IgD-negative memory B cell (primary cell): ENCODE measurements at regions not wholly inside any gene's neighbourhood (a gene's known extent, or its start where the extent isn't known, plus 50 kb on each side); places are given as distances from the start of the nearest gene placed in this dataset.

Source experiments
- H3K27ac Mint-ChIP-seq, 3 donors: one replicate each; pipeline ENCODE4 v1.8.0; 2020 to 2022; ENCODE audit warnings: mild to moderate bottlenecking in 3 of 3, mixed read lengths in 3 of 3, moderate library complexity in 1 of 3
- H3K27me3 Mint-ChIP-seq: one replicate; pipeline ENCODE4 v1.8.0; 2021; ENCODE audit warnings: mixed read lengths
- H3K36me3 Mint-ChIP-seq: one replicate; pipeline ENCODE4 v1.8.0; 2020; ENCODE audit warnings: mild to moderate bottlenecking, mixed read lengths
- H3K4me1 Mint-ChIP-seq, 3 donors: one replicate each; pipeline ENCODE4 v1.8.0; 2020 to 2022; ENCODE audit warnings: mixed read lengths in 3 of 3, mild to moderate bottlenecking in 1 of 3
- H3K4me3 Mint-ChIP-seq, 4 donors: one replicate each; pipeline ENCODE4 v1.8.0; 2020 to 2022; ENCODE audit warnings: mild to moderate bottlenecking in 4 of 4, mixed read lengths in 4 of 4, moderate library complexity in 3 of 4
- H3K9me3 Mint-ChIP-seq, 3 donors: one replicate each; pipeline ENCODE4 v1.8.0; 2020 to 2021; ENCODE audit warnings: mixed read lengths in 3 of 3, mild to moderate bottlenecking in 1 of 3

DNA sequence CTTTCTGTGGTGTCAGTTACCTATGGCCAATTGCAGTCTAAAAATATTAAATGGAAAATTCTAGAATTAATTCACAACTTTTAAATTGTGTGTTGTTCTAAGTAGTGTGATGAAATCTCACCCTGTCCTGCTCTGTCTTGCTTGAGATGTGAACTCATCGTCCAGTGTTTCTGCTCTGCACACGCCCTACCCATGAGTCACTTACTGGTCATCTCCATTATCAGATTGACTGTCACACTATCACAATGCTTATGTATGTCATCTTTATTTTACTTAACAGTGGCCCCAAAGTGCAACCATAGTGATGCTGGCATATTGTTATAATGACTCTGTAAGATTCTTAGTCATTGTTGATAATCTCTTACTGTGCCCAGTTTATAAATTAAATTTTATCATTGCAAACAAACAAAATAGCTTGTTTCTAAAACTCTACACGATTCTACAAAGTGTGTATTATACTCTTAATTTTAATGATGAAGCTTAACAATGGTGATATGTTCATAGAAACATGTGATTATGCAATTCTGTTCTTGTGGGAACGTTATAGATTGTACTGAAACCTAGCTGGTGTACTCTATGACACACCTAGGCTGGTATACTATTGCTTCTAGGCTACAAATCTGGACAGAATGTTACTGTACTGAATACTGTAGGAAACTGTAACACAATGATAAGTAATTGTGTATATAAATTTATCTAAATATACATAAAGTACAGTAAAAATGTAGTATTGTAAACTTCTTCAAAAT, 1086.8 kb upstream of the PIK3C3 start:
- peaks cover 0 to 24% (median 4%) of the 10 kb centered on the region in 3 donors for H3K9me3 Mint-ChIP-seq
- peaks cover 2% of the 10 kb centered on the region for H3K27me3 Mint-ChIP-seq
- no peaks in the 10 kb centered on the region for H3K36me3 Mint-ChIP-seq
- H3K4me1 Mint-ChIP-seq, result no peaks in the 10 kb centered on the region
- H3K27ac Mint-ChIP-seq, result no peak overlapping the region
- H3K4me3 Mint-ChIP-seq, result no peak overlapping the region

DNA sequence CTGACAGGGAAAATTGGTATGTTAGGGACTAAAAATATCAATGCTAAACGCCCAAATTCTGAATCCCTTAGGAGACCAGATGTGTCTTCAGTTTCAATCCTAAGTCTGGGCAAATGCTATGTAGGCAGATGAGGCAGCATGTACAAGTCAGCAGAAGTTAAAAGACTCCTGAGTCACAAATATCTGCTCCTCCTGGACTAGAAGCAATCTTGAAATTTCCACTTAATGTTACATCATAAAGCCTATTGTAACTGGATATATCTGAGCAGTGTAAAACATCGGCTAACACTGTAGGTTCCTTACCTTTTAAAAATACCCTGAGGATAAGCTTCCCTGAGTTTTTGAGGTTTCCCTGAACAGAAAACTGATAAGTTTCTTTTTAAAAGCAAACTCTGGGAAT, 1087.6 kb upstream of the PIK3C3 start:
- Mint-ChIP-seq H3K27me3 (peaks cover 2% of the 10 kb centered on the region), H3K4me1 (no peaks in the 10 kb centered on the region), H3K27ac (no peak overlapping the region), H3K4me3 (no peak overlapping the region), H3K9me3 (peaks cover 0 to 27% (median 5%) of the 10 kb centered on the region in 3 donors), H3K36me3 (no peaks in the 10 kb centered on the region)

GRCh38 chr18:40866968-40867367, 1088.1 kb upstream of the PIK3C3 start:
- Mint-ChIP-seq H3K4me3 (no peak overlapping the region), H3K27ac (no peak overlapping the region), H3K9me3 (peaks cover 0 to 27% (median 5%) of the 10 kb centered on the region in 3 donors), H3K4me1 (no peaks in the 10 kb centered on the region), H3K27me3 (peaks cover 2% of the 10 kb centered on the region), H3K36me3 (no peaks in the 10 kb centered on the region)

GRCh38 chr18:40866013-40866645, 1088.9 kb upstream of the PIK3C3 start:
- Mint-ChIP-seq H3K4me3 (no peak overlapping the region), H3K4me1 (no peaks in the 10 kb centered on the region), H3K27ac (no peak overlapping the region), H3K9me3 (peaks cover 0 to 27% (median 5%) of the 10 kb centered on the region in 3 donors), H3K36me3 (no peaks in the 10 kb centered on the region), H3K27me3 (peaks cover 2% of the 10 kb centered on the region)

- Mint-ChIP-seq H3K4me1 (no peaks in the 10 kb centered on the region), H3K36me3 (no peaks in the 10 kb centered on the region), H3K27me3 (peaks cover 2% of the 10 kb centered on the region), H3K27ac (no peak overlapping the region), H3K9me3 (peaks cover 0 to 26% (median 5%) of the 10 kb centered on the region in 3 donors), H3K4me3 (no peak overlapping the region)
These were observed 1090.2 kb upstream of the PIK3C3 start for GRCh38 chr18:40864846-40865245.

DNA sequence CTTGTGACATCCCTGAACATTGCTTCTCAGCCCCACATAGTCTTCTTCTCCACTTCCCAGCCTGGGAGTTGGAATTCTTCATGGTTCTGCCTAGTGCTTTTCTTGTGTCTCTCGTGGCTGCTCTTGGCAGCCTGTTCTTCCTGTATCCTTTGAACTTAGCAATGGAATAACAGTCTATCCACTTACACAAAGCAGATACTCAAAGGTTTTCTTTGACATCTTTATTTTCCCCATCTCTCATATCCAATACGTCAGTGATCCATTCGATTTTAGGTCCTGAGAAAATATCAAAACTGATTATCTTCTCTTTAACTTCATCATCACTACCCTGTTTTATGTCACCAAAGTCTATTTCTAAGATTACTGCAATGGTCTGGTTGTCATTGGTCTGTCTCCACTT, 1091.2 kb upstream of the PIK3C3 start:
- Mint-ChIP-seq H3K36me3 (no peaks in the 10 kb centered on the region), H3K27ac (no peak overlapping the region), H3K27me3 (peaks cover 2% of the 10 kb centered on the region), H3K4me3 (no peak overlapping the region), H3K4me1 (no peaks in the 10 kb centered on the region), H3K9me3 (peaks cover 0 to 15% (median 5%) of the 10 kb centered on the region in 3 donors)

GRCh38 chr18:40860189-40860588, 1094.8 kb upstream of the PIK3C3 start:
- Mint-ChIP-seq H3K27ac (no peak overlapping the region), H3K36me3 (peaks cover 1% of the 10 kb centered on the region), H3K27me3 (no peaks in the 10 kb centered on the region), H3K4me3 (no peak overlapping the region), H3K4me1 (no peaks in the 10 kb centered on the region), H3K9me3 (peaks cover 1 to 16% (median 7%) of the 10 kb centered on the region in 3 donors)

DNA sequence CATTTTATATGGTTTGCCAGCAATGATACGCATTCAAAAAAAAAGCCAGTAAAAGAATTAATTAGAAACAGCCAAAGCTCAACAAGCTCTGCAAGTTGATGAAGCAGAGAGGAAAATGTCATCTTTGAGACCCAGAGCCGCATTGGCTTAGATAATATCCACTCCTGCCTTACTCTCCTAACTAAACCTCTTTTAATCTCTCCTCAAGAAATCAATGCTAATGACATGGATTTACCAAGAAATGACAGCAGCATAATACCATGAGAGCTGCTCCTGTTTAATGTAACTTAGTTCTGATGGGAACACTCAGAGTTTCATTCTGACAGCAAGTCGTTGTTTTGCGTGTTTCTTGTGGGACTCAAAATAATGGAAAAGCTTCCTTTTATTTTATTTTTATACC, 1099.4 kb upstream of the PIK3C3 start:
- Mint-ChIP-seq H3K4me1 (no peaks in the 10 kb centered on the region), H3K36me3 (peaks cover 1% of the 10 kb centered on the region), H3K27me3 (no peaks in the 10 kb centered on the region), H3K4me3 (no peak overlapping the region), H3K9me3 (peaks cover 3 to 9% (median 5%) of the 10 kb centered on the region in 3 donors), H3K27ac (no peak overlapping the region)

GRCh38 chr18:40852406-40852805, 1102.6 kb upstream of the PIK3C3 start:
- Mint-ChIP-seq H3K9me3 (peaks cover 2 to 8% (median 3%) of the 10 kb centered on the region in 3 donors), H3K4me3 (no peak overlapping the region), H3K4me1 (no peaks in the 10 kb centered on the region), H3K27me3 (no peaks in the 10 kb centered on the region), H3K36me3 (no peaks in the 10 kb centered on the region), H3K27ac (no peak overlapping the region)

DNA sequence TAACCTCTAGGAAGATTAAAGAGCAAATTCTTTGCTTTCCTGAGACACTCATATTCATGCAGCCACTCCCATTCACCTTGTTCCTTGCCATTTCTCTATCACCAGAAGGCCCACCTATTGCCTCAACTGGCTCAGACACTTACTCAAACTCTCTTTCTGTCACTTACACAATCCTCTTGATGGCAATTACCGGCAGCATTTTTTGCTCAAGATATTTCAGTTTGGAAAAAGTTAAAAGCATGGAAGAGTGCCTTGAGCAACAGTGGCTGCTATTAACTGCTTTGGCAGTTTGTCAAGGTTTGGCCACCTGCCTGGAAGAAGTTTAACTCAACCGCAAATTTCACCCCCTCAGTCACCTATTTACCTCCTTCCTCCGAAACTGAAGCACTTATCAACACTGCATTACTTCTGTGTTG, 1104.0 kb upstream of the PIK3C3 start:
- Mint-ChIP-seq H3K36me3 (no peaks in the 10 kb centered on the region), H3K9me3 (peaks cover 2 to 5% (median 2%) of the 10 kb centered on the region in 3 donors)

DNA sequence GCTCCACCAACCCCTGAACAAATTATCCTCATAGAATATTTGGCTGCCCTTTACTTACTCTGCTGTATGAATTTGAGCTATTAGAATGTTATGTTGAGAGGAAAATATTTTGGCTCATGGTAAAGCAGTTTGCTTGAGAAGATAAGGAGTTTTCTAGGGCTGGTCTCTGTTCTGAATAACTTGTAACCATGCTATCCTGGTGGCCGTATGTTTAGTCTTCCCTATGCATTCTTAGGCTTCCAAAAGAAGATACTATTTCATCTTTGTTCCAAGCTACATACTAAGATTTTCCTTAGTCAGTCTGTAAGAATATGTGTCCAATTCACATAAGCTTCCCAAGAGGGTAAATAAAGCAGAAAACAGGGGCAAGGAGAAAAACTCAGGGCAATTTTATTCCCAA, 1105.1 kb upstream of the PIK3C3 start:
- H3K36me3 Mint-ChIP-seq, result no peaks in the 10 kb centered on the region
- peaks cover 2 to 5% (median 2%) of the 10 kb centered on the region in 3 donors for H3K9me3 Mint-ChIP-seq
- no peaks in the 10 kb centered on the region for H3K27me3 Mint-ChIP-seq
- H3K4me3 Mint-ChIP-seq, result no peak overlapping the region
- no peak overlapping the region for H3K27ac Mint-ChIP-seq
- H3K4me1 Mint-ChIP-seq, result no peaks in the 10 kb centered on the region

More for the DNA sequence above, 1104.0 kb upstream of the PIK3C3 start:
- Mint-ChIP-seq H3K4me1 (no peaks in the 10 kb centered on the region), H3K4me3 (no peak overlapping the region), H3K27me3 (no peaks in the 10 kb centered on the region), H3K27ac (no peak overlapping the region)

DNA sequence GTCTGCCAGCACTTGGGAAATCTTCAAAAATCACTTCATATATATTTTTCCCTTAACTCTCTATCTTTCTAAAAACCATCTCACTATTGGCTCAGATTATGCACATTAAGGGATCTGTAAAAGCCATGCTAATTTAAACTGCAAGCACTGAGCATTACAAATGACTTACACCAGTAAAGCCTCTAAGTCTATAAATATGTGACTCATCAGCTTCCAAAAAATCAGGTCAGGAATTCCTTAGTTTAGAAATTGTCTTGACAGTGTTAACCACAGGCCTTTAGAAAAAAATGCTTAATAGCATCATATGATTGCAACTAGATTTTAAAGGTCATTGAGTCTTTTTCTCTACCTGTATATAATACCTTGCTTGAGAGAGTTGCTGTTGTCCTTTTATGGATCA, 1113.6 kb upstream of the PIK3C3 start:
- H3K27ac Mint-ChIP-seq, result no peak overlapping the region

DNA sequence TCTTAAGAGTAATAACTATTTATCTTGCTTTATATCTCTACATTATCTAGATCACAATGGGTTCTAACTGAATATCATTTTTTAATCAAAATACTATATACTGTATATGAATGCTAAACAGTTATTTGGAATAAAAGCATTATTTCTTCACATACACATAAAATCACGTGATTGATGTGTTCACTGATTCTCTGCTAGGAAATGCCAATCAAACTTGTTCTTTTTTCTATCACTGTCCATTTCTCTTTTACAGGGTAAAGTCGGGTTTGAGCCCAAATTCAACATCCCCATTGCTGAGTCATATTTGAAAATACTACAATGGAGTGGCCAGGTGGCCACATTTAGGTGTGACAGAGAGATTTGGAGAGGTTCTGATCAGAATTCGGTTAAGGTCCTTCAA, 1114.0 kb upstream of the PIK3C3 start:
- peaks cover 0 to 9% (median 4%) of the 10 kb centered on the region in 3 donors for H3K9me3 Mint-ChIP-seq
- no peaks in the 10 kb centered on the region for H3K4me1 Mint-ChIP-seq
- no peak overlapping the region for H3K4me3 Mint-ChIP-seq
- no peaks in the 10 kb centered on the region for H3K36me3 Mint-ChIP-seq
- no peak overlapping the region for H3K27ac Mint-ChIP-seq
- H3K27me3 Mint-ChIP-seq, result no peaks in the 10 kb centered on the region

More for the DNA sequence above, 1113.6 kb upstream of the PIK3C3 start:
- Mint-ChIP-seq H3K4me1 (no peaks in the 10 kb centered on the region), H3K9me3 (peaks cover 0 to 9% (median 4%) of the 10 kb centered on the region in 3 donors), H3K4me3 (no peak overlapping the region), H3K36me3 (no peaks in the 10 kb centered on the region), H3K27me3 (no peaks in the 10 kb centered on the region)

DNA sequence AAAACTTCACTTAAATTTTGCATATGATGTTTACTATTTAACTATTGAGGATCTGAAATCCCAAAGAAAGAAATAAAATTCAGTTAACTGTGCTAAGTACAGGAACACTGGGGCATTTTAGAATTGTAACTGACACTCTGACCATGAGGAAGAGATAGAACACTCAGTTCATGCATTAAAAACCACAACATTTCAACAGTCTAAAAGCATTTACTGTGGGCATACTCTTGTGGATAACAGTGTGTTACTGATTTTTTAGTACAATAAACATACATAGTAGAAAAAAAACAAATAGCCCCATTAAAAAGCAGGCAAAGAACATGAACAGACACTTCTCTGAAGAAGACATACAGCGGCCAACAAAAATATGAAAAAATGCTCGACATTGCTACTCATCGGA, 1122.7 kb upstream of the PIK3C3 start:
- no peak overlapping the region for H3K27ac Mint-ChIP-seq
- H3K27me3 Mint-ChIP-seq, result no peaks in the 10 kb centered on the region
- no peaks in the 10 kb centered on the region for H3K4me1 Mint-ChIP-seq
- no peak overlapping the region for H3K4me3 Mint-ChIP-seq
- no peaks in the 10 kb centered on the region for H3K36me3 Mint-ChIP-seq
- peaks cover 0 to 14% (median 2%) of the 10 kb centered on the region in 3 donors for H3K9me3 Mint-ChIP-seq

DNA sequence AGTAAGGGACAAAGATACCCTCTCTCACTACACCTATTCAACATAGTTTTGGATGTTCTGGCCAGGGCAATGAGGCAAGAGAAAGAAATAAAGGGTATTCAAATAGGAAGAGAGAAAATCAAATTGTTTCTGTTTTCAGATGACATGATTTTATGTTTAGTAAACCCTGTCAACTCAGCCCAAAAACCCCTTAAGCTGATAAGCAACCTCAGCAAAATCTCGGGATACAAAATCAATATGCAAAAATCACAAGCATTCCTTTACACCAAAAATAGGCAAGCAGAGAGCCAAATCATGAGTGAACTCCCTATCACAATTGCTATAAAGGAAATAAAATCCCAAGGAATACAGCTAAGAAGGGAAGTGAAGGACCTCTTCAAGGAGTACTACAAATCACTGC, 1130.7 kb upstream of the PIK3C3 start:
- H3K4me1 Mint-ChIP-seq, result no peaks in the 10 kb centered on the region
- H3K9me3 Mint-ChIP-seq, result peaks cover 2 to 18% (median 7%) of the 10 kb centered on the region in 3 donors
- H3K27ac Mint-ChIP-seq, result no peak overlapping the region
- H3K27me3 Mint-ChIP-seq, result no peaks in the 10 kb centered on the region
- H3K4me3 Mint-ChIP-seq, result no peak overlapping the region
- H3K36me3 Mint-ChIP-seq, result peaks cover 4% of the 10 kb centered on the region
